KOPT-K1 (cell line): ENCODE measurements at regions not wholly inside any gene's neighbourhood (a gene's known extent, or its start where the extent isn't known, plus 50 kb on each side); places are given as distances from the start of the nearest gene placed in this dataset.

ENCODE experiments used
- H3K27ac ChIP-seq: fragments of 200-600 bp; sonication (generic); 2 replicates; pipeline ENCODE4 v1.5.1; 2016; ENCODE audit warnings: antibody characterized with exemption, mild to moderate bottlenecking, low read depth, low read length; ENCODE audit not compliant: poor library complexity, severe bottlenecking
- H3K36me3 ChIP-seq: fragments of 200-600 bp; sonication (generic); 2 replicates; pipeline ENCODE4 v1.5.1; 2017; ENCODE audit warnings: antibody characterized with exemption, mild to moderate bottlenecking, low read length, moderate library complexity; ENCODE audit not compliant: insufficient read depth
- H3K9me3 ChIP-seq: fragments of 200-600 bp; sonication (generic); 2 replicates; pipeline ENCODE4 v1.5.1; 2017; ENCODE audit warnings: antibody characterized with exemption, low read length, mild to moderate bottlenecking; ENCODE audit not compliant: insufficient read depth, poor library complexity, severe bottlenecking

DNA sequence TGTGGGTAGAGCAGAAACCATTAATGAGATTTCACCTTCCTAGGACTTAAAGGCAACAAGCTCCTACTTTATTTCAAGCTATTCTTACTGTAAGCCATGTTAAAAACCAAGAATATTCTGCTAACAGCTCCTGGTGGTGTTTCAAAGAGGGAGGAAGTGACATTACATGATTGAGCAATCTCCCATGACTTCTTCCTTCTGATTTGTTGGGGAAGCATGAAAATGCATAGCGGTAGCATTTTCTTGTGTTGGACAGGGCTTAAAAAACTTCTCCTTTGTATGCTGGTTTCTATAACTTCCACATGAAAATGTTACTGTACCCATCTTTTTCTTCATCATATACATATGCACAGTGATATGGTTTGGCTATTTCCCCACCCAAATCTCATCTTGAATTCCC is 297.0 kb upstream of the SNX7 start:
- H3K27ac ChIP-seq = no peak overlapping the region

DNA sequence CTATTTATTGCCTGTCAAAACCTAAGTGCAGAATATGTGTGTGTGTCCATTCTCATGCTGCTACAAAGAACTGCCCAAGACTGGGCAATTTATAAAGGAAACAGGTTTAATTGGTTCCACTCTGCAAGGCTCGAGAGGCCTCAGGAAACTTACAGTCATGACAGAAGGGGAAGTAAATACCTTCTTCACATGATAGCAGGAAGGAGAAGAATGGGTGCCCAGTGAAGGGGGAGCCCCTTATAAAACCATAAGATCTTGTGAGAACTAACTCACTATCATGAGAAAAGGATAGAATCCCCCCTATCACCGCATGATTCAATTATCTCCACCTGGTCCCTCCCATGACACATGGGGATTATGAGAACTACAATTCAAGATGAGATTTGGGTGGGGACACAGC is 300.7 kb upstream of the SNX7 start:
- peaks cover 22% of the 10 kb centered on the region for H3K9me3 ChIP-seq
- H3K36me3 ChIP-seq = no peaks in the 10 kb centered on the region
- H3K27ac ChIP-seq = no peak overlapping the region

More for the DNA sequence above, 297.0 kb upstream of the SNX7 start:
- no peaks in the 10 kb centered on the region for H3K36me3 ChIP-seq
- H3K9me3 ChIP-seq = peaks cover 33% of the 10 kb centered on the region

DNA sequence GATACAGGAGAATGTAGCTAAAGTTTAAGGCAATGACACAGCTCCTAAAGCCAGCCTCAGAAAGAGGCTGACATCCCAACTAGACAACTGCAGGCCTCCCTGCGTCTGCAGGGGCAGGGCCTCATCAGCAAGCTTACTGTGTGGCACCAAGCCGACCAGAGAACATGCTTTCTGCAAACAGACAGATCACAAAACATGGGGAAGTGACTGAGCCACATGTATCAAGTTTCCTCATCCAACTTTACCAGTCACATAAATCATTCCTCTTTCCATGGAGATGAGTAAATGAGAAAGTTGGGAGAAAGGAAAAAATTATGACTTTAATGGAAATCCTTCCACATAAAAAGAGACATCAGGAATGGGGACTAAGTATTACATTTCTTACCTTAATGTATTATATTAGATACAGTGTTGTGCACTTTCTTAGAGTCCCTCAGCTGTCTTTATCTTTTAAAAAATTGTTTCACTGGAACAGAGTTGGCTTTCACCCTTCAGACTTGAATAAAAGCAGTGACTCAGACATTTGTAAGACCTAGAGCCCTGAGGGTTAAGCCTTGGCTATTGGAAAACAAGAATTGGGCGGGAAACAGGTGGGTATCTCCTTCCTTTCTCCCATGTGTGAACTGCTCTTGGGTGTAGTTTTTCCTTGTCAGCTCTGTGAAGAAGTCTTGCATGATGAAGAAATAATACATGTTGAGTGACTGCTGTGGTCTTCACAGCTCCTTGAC is 305.7 kb upstream of the SNX7 start:
- Histone ChIP-seq H3K27ac (no peak overlapping the region), H3K36me3 (no peaks in the 10 kb centered on the region), H3K9me3 (peaks cover 3% of the 10 kb centered on the region)

DNA sequence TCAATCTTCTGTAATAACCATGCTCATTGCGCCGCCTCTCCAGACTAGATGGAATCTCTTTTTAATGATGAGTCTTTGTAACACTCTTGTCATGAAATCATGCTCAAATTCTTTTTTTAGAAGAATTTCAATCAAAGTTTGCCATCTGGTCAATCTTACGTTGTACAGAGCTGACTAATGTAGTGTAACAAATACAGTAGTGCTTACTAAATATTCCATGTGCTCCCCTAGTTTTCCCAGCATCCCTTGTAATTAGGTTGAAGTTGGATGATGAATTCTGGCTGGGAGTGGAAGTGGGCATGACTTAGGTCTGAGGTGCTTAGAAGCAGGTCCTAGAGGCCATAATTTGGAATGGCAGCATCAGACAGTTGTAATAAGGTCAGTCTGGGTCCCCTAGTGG is 309.1 kb upstream of the SNX7 start:
- Histone ChIP-seq H3K36me3 (no peaks in the 10 kb centered on the region), H3K9me3 (no peaks in the 10 kb centered on the region)

DNA sequence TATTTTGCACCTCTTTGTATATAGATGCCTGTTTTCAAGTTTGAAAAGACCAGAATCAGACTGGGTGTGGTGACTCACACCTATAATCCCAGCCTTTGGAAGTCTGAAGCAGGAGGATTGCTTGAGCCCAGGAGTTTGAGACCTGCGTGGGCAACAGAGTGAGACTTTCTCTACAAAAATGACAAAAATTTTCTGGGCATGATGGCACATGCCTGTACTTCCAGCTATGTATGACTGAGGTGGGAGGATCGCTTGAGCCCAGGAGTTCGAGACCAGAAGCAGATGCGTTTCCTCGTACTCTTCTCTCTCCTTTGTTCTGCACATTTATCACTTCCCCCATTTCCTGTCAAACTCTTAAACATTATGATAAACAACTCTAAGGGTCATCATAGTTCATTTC is 310.0 kb upstream of the SNX7 start:
- Histone ChIP-seq H3K36me3 (no peaks in the 10 kb centered on the region), H3K9me3 (no peaks in the 10 kb centered on the region), H3K27ac (no peak overlapping the region)

More for the DNA sequence above, 309.1 kb upstream of the SNX7 start:
- H3K27ac ChIP-seq = no peak overlapping the region

DNA sequence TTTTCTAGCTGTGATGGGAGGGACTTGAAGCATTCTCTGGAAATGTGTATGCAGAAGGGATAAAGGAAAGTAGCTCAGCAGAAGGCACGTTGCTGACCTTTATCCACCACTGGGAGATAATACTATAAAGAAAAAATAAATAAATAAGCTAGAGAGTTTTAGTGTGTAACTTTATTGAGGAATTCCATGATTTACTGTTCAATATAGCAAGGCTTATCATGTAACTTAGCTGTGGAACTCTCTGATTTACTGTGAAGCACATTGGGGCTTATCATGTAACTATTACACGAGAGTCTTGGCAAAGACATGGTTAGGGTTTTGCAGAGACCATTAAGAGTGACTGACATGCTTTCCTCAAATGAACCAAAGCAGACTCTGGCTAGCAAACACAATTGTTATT is 316.1 kb upstream of the SNX7 start:
- H3K9me3 ChIP-seq = no peaks in the 10 kb centered on the region
- H3K36me3 ChIP-seq = no peaks in the 10 kb centered on the region
- no peak overlapping the region for H3K27ac ChIP-seq

DNA sequence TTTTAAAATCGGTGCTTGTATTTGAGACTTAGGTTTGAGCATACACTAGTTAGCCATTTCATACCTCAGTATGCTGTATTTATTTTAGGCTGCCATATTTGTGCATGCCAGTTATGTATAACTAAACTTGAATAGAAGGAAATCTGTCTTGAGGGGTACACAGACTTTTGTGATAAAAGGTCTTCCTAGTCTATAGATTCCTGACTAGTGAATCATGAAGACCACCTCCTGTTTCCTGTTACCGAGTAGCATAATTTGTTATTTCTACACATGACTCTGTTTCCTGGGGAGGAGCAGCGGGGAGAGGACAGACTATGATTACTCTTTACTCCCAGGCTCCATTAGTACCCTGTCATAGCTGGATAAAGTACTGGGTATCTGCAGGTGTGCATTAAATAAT is 316.8 kb upstream of the SNX7 start:
- no peaks in the 10 kb centered on the region for H3K36me3 ChIP-seq
- H3K9me3 ChIP-seq = no peaks in the 10 kb centered on the region
- H3K27ac ChIP-seq = no peak overlapping the region

DNA sequence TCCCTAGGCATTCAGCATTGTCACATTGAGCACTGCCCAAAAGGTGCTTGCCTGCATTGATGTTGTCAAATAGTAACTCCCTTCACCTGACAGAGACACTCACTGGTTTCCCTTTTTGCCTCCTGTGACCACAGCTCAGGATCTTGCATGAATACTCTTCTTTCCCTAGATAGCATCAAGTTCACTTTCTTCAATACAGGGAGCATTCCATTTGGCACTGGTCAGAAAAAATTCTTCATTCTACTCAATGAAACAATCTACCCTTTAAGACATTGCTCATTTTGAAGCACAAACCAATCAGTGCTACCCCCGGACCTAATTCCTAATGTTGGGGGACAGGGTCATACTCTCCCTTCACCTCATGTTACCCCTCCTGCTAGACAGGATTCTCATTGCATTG is 319.0 kb upstream of the SNX7 start:
- H3K9me3 ChIP-seq = no peaks in the 10 kb centered on the region
- no peaks in the 10 kb centered on the region for H3K36me3 ChIP-seq
- no peak overlapping the region for H3K27ac ChIP-seq

DNA sequence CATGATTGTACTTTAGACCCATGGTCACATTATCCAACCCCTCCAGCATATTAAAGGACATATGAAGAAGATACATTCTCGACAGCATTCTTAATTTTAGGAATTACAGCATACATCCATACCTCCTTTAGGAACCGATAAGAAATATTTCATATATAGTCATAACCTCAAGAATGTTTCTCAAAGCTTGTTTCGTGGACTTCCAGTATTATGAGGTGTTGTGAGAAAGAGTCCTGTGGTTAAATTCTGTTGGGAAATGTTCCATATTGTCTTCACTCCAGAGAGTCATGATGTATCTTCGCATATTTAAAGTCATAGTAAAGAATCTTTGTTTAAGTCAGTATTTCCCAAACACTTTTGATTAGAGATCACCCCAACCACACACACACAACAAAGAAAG is 321.0 kb upstream of the SNX7 start:
- H3K36me3 ChIP-seq = no peaks in the 10 kb centered on the region
- no peak overlapping the region for H3K27ac ChIP-seq
- no peaks in the 10 kb centered on the region for H3K9me3 ChIP-seq

DNA sequence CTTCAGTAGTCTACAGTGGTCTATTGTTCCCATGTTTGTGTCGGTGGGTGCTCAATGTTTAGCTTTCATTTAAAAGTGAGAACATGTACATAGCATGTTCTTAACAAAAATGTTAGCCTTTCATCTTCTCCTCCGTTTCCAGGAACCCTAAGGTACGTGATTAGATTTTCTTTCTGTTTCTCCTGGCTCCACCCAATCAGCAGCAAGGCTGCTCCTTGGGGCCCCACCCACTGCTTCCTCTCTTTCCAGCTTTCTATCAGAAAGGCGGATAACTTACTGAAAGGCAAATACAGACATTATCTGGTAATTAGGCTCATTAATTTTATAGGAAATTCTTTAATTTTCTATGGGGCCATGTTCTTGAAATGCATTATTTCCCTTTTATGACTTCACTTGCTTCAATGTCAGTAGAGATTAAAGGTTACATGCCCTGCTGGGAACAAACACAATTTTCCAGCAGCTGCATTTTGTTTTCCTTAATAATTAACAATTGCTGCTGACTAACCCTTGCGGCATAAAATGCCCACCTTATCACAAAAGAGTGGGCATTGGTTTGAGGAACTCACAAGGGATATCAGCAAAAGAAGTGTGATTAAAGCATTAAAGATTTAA is 324.9 kb upstream of the SNX7 start:
- no peaks in the 10 kb centered on the region for H3K9me3 ChIP-seq
- H3K36me3 ChIP-seq = no peaks in the 10 kb centered on the region
- no peak overlapping the region for H3K27ac ChIP-seq

DNA sequence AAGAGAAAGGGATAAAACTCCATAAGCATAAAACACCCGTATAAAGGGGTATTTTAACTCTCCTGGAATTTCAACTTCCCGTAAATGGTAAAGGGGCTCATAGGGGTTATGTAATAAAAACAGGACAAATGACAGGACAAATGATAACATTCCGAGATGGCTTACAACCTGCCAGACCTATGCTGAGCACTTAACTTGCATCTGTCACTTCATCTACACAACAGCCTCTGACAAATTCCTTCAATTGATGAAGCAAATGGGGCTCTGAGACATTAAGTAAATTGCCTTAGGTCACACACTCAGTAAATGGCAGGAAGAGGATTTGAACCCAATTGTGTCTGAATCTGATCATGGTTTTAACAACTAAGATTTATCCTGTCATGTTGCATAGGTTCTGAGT is 327.6 kb upstream of the SNX7 start:
- Histone ChIP-seq H3K36me3 (no peaks in the 10 kb centered on the region), H3K27ac (no peak overlapping the region), H3K9me3 (no peaks in the 10 kb centered on the region)

DNA sequence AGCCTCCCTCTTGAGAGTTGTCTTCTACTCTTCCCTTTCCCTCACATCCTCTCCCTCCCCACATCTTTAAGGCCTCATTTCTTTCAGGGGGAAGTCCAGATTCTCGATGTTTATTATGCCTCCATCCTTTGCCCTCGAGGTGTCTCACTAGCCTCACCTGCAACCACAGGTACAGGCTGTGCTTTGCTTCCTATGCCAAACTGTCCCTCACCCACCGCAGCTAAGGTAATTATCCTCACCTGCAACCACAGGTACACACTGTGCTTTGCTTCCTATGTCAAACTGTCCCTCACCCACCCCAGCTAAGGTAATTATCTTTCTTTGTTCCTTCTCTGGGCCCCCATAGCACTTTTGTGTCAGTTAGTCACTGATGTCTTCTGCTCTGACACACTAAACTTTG is 328.1 kb upstream of the SNX7 start:
- H3K27ac ChIP-seq = no peak overlapping the region
- no peaks in the 10 kb centered on the region for H3K36me3 ChIP-seq
- no peaks in the 10 kb centered on the region for H3K9me3 ChIP-seq

DNA sequence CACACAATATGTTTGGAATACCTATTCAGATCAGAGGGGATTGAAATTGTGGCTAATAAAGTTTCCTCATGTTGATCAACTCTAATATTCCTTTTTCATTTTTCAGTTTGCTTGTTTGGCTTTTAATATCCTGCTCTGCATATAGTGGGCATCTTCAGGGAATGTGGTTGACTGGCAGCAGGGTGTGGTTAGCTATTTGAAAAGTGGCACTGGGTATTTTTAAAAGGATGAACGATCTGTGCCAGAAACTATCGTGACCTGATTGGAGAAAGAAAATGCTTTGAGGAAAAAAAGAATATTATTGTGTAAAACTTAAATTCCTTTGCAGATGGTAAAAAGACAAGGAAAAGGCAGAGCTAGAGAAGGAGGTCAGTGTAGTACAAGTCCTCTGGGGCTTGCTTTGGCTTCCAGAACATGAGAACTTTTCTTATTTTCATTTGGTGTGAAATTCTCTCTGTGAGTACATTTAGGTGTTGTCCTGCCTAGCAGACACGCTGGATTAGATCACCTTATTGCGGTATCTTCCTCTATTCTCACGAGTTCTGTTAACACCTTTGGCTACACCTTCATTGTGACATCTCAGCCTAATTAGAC is 329.7 kb upstream of the SNX7 start:
- Histone ChIP-seq H3K27ac (no peak overlapping the region), H3K9me3 (no peaks in the 10 kb centered on the region)

DNA sequence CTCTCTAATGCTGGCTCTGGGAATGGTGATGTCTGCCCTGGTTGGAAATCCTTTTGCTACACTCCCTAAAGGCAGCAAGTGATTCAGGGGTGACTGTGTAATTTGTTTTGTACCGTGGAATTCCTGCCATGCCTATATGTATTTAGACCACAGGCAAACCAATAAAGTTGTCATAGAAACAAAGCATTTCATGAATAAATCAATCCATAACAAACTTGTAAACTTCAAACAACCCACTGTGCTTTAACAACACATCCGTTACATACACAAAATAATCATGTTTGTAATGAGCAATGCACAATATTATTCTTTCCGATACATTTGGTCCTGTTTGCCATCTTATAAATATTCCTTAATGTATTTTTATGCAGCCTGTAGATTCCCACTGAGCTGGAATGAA is 330.3 kb upstream of the SNX7 start:
- H3K27ac ChIP-seq = no peak overlapping the region
- H3K9me3 ChIP-seq = no peaks in the 10 kb centered on the region
- no peaks in the 10 kb centered on the region for H3K36me3 ChIP-seq

More for the DNA sequence above, 329.7 kb upstream of the SNX7 start:
- no peaks in the 10 kb centered on the region for H3K36me3 ChIP-seq

DNA sequence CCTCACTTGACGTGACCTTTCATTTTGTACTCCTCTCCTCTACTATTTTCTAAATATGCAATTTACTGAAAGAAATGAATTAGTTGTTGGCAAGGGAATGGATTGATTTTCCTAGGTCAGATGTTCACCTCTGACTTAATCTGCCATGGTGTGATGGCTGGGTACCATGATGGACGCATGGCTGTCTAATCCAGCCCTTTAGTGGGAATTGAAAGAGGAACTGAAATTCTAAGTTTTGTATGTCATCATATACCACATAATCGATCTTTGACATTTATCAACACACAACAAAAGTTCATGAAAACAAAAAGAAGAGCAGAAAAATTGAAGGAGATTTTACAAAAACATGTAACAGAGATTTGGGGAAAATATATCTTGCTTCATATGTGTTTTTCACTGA is 331.3 kb upstream of the SNX7 start:
- Histone ChIP-seq H3K9me3 (no peaks in the 10 kb centered on the region), H3K27ac (no peak overlapping the region), H3K36me3 (no peaks in the 10 kb centered on the region)

DNA sequence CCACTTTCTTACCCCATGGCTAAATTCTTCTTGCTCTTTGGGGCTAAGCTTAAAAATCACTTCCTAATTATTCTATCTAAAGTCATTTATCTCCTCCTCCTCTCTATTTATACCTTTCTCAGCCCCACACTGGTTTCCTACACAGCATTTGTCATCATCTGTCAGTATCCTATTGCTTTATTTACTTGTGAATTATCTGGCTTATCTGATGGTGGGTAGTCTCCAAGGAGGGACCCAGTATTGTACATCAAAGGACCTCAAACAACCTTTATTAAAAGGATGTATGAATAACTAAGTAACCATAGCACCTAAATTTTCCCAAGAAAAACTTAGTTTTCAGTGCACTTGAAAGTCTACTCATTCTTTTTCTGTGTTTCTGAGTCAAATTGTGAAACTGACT is 332.7 kb upstream of the SNX7 start:
- H3K36me3 ChIP-seq = no peaks in the 10 kb centered on the region
- H3K9me3 ChIP-seq = no peaks in the 10 kb centered on the region
- H3K27ac ChIP-seq = no peak overlapping the region
